HepG2 (cell line): ENCODE measurements at regions not wholly inside any gene's neighbourhood (a gene's known extent, or its start where the extent isn't known, plus 50 kb on each side); places are given as distances from the start of the nearest gene placed in this dataset.

Experiments
- ATAC-seq: fragments of 200-7000 bp; cut with Tn5 transposase; 3 replicates; pipeline ENCODE4 v1.9.1; 2020; ENCODE audit warnings: mild to moderate bottlenecking, moderate library complexity
- BruUV-seq: library from RNA; stranded (reverse); fragments of 400-500 nt; replicated peaks from 2 replicates; lab custom pipeline; 2021; lab: Mats Ljungman, UMichigan
- CTCF ChIA-PET: fragments of 300-600 bp; formaldehyde crosslinking; extraction: SDS; loops from one replicate; lab custom pipeline; 2021; ENCODE audit warnings: low total read pairs, inconsistent platforms, low intra/inter-chr PET ratio; lab: Yijun Ruan, JAX
- POLR2A ChIA-PET: fragments of 350-600 bp; sonication (Branson Sonifier 250); formaldehyde crosslinking; loops from one replicate; lab custom pipeline; 2020; ENCODE audit warnings: antibody characterized with exemption, inconsistent platforms; lab: Yijun Ruan, JAX
- DNase-seq: peaks from one replicate; pipeline ENCODE4 v3.0.0-alpha.2; 2015; ENCODE audit warnings: low spot score
- FAIRE-seq: peaks from 3 replicates; lab custom pipeline; 2011; peaks lifted over from hg19 to GRCh38; lab: Jason Lieb, UNC
- H2AFZ ChIP-seq: one replicate; pipeline ENCODE4 v1.6.1; 2011; ENCODE audit warnings: low read length, inconsistent platforms
- H3K27ac ChIP-seq: fragments of 300-600 bp; 3 replicates; pipeline ENCODE4 v1.8.0; 2011; ENCODE audit warnings: mixed run types, mild to moderate bottlenecking, mixed read lengths, low read length, inconsistent platforms; ENCODE audit not compliant: insufficient read depth; ENCODE audit errors: extremely low read length
- H3K27me3 ChIP-seq, 2 experiments: fragments of 200-600 bp in 1 of 2; 2 replicates in 1 of 2; 3 replicates in 1 of 2; pipeline versions ENCODE4 v1.6.0 to v1.8.0; 2011; ENCODE audit warnings: low read length in 2 of 2, mild to moderate bottlenecking in 2 of 2, moderate library complexity in 2 of 2, inconsistent platforms in 1 of 2; ENCODE audit not compliant: insufficient read depth in 2 of 2, control insufficient read depth in 1 of 2
- H3K36me3 ChIP-seq, 2 experiments: fragments of 200-600 bp in 1 of 2; replicated peaks in 1 of 2; 2 replicates in 1 of 2; 3 replicates in 1 of 2; pipeline versions ENCODE4 v1.5.1 to v1.8.0; 2011; ENCODE audit warnings: low read length in 2 of 2, inconsistent platforms in 1 of 2; ENCODE audit not compliant: insufficient read depth in 2 of 2, control insufficient read depth in 1 of 2
- H3K4me1 ChIP-seq: 2 replicates; pipeline ENCODE4 v1.5.1; 2012; ENCODE audit warnings: low read length, inconsistent platforms; ENCODE audit not compliant: insufficient read depth
- H3K4me2 ChIP-seq: 2 replicates; pipeline ENCODE4 v1.6.0; 2011; ENCODE audit warnings: low read depth, low read length, inconsistent platforms
- H3K4me3 ChIP-seq, 3 experiments: fragments of 200-600 bp in 1 of 3; sonication (generic), shearing (Covaris generic) in 1 of 3; replicated peaks in 1 of 3; 2 replicates each; pipeline ENCODE4 v1.5.1; 2011 to 2016; ENCODE audit warnings: low read length in 3 of 3, inconsistent platforms in 2 of 3, low read depth in 2 of 3, mild to moderate bottlenecking in 2 of 3, control low read depth in 1 of 3, mixed read lengths in 1 of 3; ENCODE audit not compliant: insufficient read depth in 1 of 3
- H3K79me2 ChIP-seq: one replicate; pipeline ENCODE4 v1.6.1; 2011; ENCODE audit warnings: low read length, inconsistent platforms; ENCODE audit not compliant: insufficient read depth
- H3K9ac ChIP-seq: 2 replicates; pipeline ENCODE4 v1.6.0; 2011; ENCODE audit warnings: mild to moderate bottlenecking, low read depth, low read length, inconsistent platforms; ENCODE audit not compliant: insufficient read depth
- H3K9me3 ChIP-seq: 2 replicates; pipeline ENCODE4 v1.5.1; 2012; ENCODE audit warnings: mild to moderate bottlenecking, low read length
- H4K20me1 ChIP-seq: 2 replicates; pipeline ENCODE4 v1.6.0; 2011; ENCODE audit warnings: inconsistent platforms, mild to moderate bottlenecking, low read length, moderate library complexity; ENCODE audit not compliant: insufficient read depth
- CAMTA2 ChIP-seq: sonication (generic); formaldehyde crosslinking; IDR thresholded peaks from 2 replicates; pipeline ENCODE4 v1.4.0; 2020; ENCODE audit warnings: mild to moderate bottlenecking, missing genetic modification reagents, borderline replicate concordance
- CEBPB ChIP-seq: IDR thresholded peaks from 2 replicates; pipeline ENCODE4 v1.6.1; 2011; ENCODE audit warnings: low read depth, low read length, improper control_type of control experiment, borderline replicate concordance
- FOXC1 ChIP-seq: sonication (generic); formaldehyde crosslinking; IDR thresholded peaks from 2 replicates; pipeline ENCODE4 v1.8.0; 2022; ENCODE audit warnings: mild to moderate bottlenecking, missing genetic modification reagents, borderline replicate concordance
- HNF4A ChIP-seq: sonication (generic); formaldehyde crosslinking; IDR thresholded peaks from 2 replicates; pipeline ENCODE4 v1.4.0; 2020; ENCODE audit warnings: missing genetic modification reagents
- HOXA9 ChIP-seq: sonication (generic); formaldehyde crosslinking; IDR thresholded peaks from 2 replicates; pipeline ENCODE4 v1.8.1; 2022; ENCODE audit warnings: missing genetic modification reagents, mild to moderate bottlenecking, moderate library complexity, borderline replicate concordance
- IKZF1 ChIP-seq: fragments of 450-650 bp; IDR thresholded peaks from 2 replicates; pipeline ENCODE4 v1.7.1; 2016
- MAFF ChIP-seq: IDR thresholded peaks from 2 replicates; pipeline ENCODE4 v1.6.1; 2011; ENCODE audit warnings: low read depth, low read length, improper control_type of control experiment
- MXI1 ChIP-seq: IDR thresholded peaks from 3 replicates; pipeline ENCODE4 v1.6.1; 2012; ENCODE audit warnings: low read depth, low read length, inconsistent platforms, borderline replicate concordance
- RFXANK ChIP-seq: IDR thresholded peaks from 2 replicates; pipeline ENCODE4 v1.6.1; 2016
- THAP7 ChIP-seq: sonication (generic); formaldehyde crosslinking; IDR thresholded peaks from 2 replicates; pipeline ENCODE4 v1.8.1; 2023; ENCODE audit warnings: mild to moderate bottlenecking, missing genetic modification reagents
- ZNF260 ChIP-seq: sonication (generic); formaldehyde crosslinking; IDR thresholded peaks from 2 replicates; pipeline ENCODE4 v1.4.0; 2020; ENCODE audit warnings: missing genetic modification reagents, low read depth, mild to moderate bottlenecking, borderline replicate concordance
- ZNF337 ChIP-seq: sonication (generic); formaldehyde crosslinking; IDR thresholded peaks from 2 replicates; pipeline ENCODE4 v1.5.1; 2020; ENCODE audit warnings: missing genetic modification reagents, low read depth, mild to moderate bottlenecking, borderline replicate concordance
- ZNF34 ChIP-seq: sonication (generic); formaldehyde crosslinking; IDR thresholded peaks from 2 replicates; pipeline ENCODE4 v1.4.0; 2020; ENCODE audit warnings: mild to moderate bottlenecking, missing genetic modification reagents, borderline replicate concordance
- ZNF431 ChIP-seq: sonication (generic); formaldehyde crosslinking; IDR thresholded peaks from 2 replicates; pipeline ENCODE4 v1.9.0; 2022; ENCODE audit warnings: missing genetic modification reagents, low read depth, mild to moderate bottlenecking, borderline replicate concordance
- ZNF552 ChIP-seq: sonication (generic); formaldehyde crosslinking; IDR thresholded peaks from 2 replicates; pipeline ENCODE4 v1.9.0; 2022; ENCODE audit warnings: missing genetic modification reagents, mild to moderate bottlenecking, borderline replicate concordance
- ZNF580 ChIP-seq: IDR thresholded peaks from 2 replicates; pipeline ENCODE4 v1.6.1; 2016; ENCODE audit warnings: low read depth, borderline replicate concordance
- ZNF724P ChIP-seq: sonication (generic); formaldehyde crosslinking; IDR thresholded peaks from 2 replicates; pipeline ENCODE4 v1.8.0; 2022; ENCODE audit warnings: missing genetic modification reagents, borderline replicate concordance
- WGBS: methylation state at CpG from one replicate; pipeline ENCODE4 v1.1.6; 2017; ENCODE audit warnings: low lambda C conversion rate; 5-methylcytosine and 5-hydroxymethylcytosine counted together
- in situ Hi-C: cut with HindIII; loops from 2 replicates; pipeline ENCODE4 v1.10.0; 2017; ENCODE audit warnings: low pct_unique_long_range_greater_than_20kb; ENCODE audit not compliant: extremely low pct_ligation_motif_present
- intact Hi-C: fragments of 100-400 bp; cut with micrococcal nuclease; formaldehyde crosslinking; loops from one replicate; pipeline ENCODE4 v1.10.0; 2022; ENCODE audit not compliant: unreplicated experiment
- TF ChIP-seq, protein P1 (sequence below): sonication (generic); formaldehyde crosslinking; IDR thresholded peaks from 2 replicates; pipeline ENCODE4 v1.4.0; 2020; ENCODE audit warnings: missing genetic modification reagents, mild to moderate bottlenecking, borderline replicate concordance

- Histone ChIP-seq H3K27me3 (no peaks in the 10 kb centered on the region), H3K9ac (no peak overlapping the region), H2AFZ (no peak overlapping the region), H3K27ac (no peak overlapping the region), H3K36me3 (no peaks in the 10 kb centered on the region), H4K20me1 (no peaks in the 10 kb centered on the region), H3K4me1 (no peaks in the 10 kb centered on the region), H3K4me3 (no peak overlapping the region), H3K4me2 (no peak overlapping the region), H3K79me2 (no peaks in the 10 kb centered on the region), H3K9me3 (no peaks in the 10 kb centered on the region)
- DNase-seq = no peak
- ChIA-PET POLR2A (no interaction called here), CTCF (no interaction called here)
- no peak for TF ChIP-seq ZNF431 (CRISPR knock-in tag)
- no peak for TF ChIP-seq ZNF580 (CRISPR knock-in tag)
- no peak for TF ChIP-seq MAFF
- TF ChIP-seq, protein P1, sequence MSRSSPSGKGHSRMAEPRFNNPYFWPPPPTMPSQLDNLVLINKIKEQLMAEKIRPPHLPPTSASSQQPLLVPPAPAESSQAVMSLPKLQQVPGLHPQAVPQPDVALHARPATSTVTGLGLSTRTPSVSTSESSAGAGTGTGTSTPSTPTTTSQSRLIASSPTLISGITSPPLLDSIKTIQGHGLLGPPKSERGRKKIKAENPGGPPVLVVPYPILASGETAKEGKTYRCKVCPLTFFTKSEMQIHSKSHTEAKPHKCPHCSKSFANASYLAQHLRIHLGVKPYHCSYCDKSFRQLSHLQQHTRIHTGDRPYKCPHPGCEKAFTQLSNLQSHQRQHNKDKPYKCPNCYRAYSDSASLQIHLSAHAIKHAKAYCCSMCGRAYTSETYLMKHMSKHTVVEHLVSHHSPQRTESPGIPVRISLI (CRISPR knock-in tag) = no peak
- no peak for TF ChIP-seq ZNF34 (CRISPR knock-in tag)
- no peak for ATAC-seq
- WGBS = 56% methylated on average over 3 of the region's 3 CpGs
- BruUV-seq = no TSS peak
- intact Hi-C loops = no loop called here
- FAIRE-seq = no peak
- in situ Hi-C loops = loop anchor here (10.0 to 25.0 kb wide), 2 partner anchors 350 to 848 kb away; partner anchors contain the start of genes CEP290 and TMTC3
Observed at GRCh38 chr12:88985011-88985410, 367.3 kb downstream of the DUSP6 start.

DNA sequence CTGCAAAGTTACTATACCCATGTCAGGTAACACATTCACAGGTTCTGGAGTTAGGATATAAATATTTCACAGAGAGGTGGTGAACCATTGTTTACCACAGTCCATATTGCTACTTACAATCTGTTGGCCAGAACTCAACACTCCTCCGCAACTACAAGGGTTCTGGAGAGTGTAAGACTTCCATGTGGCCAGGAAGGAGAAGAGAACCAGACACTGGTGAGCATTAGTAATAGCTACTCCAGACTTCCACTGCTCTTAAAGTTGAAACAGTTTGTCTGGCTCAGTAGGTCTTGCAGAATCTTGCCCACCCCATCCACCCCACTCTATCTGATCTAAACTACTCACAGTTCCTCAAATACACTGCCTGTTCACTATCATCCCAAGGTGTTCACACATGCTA is 369.6 kb downstream of the DUSP6 start:
- no peak for ATAC-seq
- no peak for TF ChIP-seq ZNF337 (CRISPR knock-in tag)
- no peak for TF ChIP-seq HOXA9 (CRISPR knock-in tag)
- TF ChIP-seq CAMTA2 = no peak
- no peak for TF ChIP-seq HNF4A (CRISPR knock-in tag)
- TF ChIP-seq IKZF1 = no peak
- no peak for TF ChIP-seq ZNF260 (CRISPR knock-in tag)
- TF ChIP-seq CEBPB = no peak
- TF ChIP-seq RFXANK (CRISPR knock-in tag) = no peak
- no peak for TF ChIP-seq MXI1
- no peak for TF ChIP-seq ZNF724P (CRISPR knock-in tag)
- no peak for TF ChIP-seq ZNF552 (CRISPR knock-in tag)
- TF ChIP-seq THAP7 = no peak
- no peak for TF ChIP-seq FOXC1 (CRISPR knock-in tag)
- no peaks in the 10 kb centered on the region for H3K79me2 ChIP-seq
- DNase-seq = no peak
- H3K4me2 ChIP-seq = no peak overlapping the region
- no peak overlapping the region for H3K9ac ChIP-seq
- FAIRE-seq = no peak
- 45% methylated on average over 1 of the region's 1 CpG for WGBS
- no peak overlapping the region for H3K27ac ChIP-seq
- no peak overlapping the region for H3K4me3 ChIP-seq
- H3K27me3 ChIP-seq = no peaks in the 10 kb centered on the region
- in situ Hi-C loops (loop anchor here (10.0 to 25.0 kb wide), 2 partner anchors 348 to 845 kb away; partner anchors contain the start of genes CEP290 and TMTC3), intact Hi-C loops (no loop called here)
- H3K4me1 ChIP-seq = no peaks in the 10 kb centered on the region
- BruUV-seq = no TSS peak
- no peak overlapping the region for H2AFZ ChIP-seq
- CTCF ChIA-PET = no interaction called here
- H4K20me1 ChIP-seq = no peaks in the 10 kb centered on the region
- H3K9me3 ChIP-seq = no peaks in the 10 kb centered on the region
- POLR2A ChIA-PET = no interaction called here
- no peaks in the 10 kb centered on the region for H3K36me3 ChIP-seq
